DMS 273 treated with DMSO at 0.1 percent for 48 hours (cell line): ENCODE measurements at regions not wholly inside any gene's neighbourhood (a gene's known extent, or its start where the extent isn't known, plus 50 kb on each side); places are given as distances from the start of the nearest gene placed in this dataset.

Source experiments
- DNase-seq: peaks from one replicate; lab custom pipeline; 2025; lab: John Stamatoyannopoulos, UW

DNA sequence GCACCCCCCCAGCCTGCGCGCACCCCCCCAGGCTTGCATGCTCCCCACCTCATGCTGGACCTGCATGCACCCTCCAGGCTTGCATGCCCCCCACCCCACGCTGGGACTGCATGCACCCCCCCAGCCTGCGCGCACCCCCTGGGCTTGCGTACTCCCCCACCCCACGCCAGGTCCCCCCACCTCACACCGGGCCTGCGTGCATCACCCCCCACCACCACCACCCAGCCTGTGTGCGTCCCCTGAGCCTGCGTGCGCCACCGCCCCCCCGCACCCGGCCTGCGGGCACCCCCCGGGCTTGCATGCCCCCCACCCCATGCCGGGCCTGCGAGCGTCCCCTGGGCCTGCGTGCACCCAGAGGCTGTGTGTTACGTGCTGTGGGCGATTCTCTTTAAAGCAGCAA, 61.0 kb upstream of the SLCO4A1 start:
- DNase-seq: no peak

DNA sequence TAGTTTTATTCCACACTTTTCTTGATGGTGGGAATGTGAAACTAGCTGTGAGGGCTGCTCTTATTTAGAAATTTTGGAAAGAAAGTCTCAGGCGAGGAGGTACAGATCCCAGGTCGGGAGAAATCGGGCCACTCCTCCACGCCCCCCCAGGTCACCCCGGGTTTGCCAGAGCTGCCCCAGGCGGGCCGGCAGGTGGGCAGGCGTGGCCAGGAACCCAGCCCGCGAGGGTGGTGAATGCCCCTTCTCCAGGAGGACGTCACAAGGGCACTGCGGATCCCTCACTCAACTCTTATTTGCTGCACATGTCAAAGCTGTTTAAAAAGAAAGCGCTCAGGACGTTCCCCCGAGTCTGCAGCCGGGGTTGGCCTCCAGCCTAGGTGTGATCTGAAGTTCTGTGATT, 60.5 kb upstream of the SLCO4A1 start:
- DNase-seq: no peak

DNA sequence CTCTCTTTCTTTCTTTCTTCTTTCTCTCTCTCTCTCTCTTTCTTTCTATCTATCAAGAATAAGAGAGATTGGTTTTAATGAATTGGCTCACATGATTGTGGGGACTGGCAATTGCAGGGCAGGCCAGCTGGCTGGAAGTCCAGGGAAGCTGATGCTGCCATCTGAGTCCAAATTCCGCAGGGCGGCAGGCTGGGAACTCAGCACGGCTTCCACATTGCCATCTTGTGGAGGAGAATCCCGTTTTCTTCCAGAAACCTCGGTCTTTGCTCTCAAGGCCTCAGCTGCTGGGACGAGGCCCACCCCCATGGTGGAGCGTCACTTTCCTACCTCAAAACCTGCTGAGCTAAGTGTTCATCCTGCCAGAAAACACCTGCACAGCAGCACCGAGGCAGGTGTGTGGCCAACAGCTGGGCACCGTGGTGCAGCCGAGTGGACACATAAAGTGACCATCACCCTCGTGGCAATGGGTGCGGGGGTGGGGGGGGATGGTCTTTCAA, 58.8 kb upstream of the SLCO4A1 start:
- peak; percentile 19 for DNase-seq

- no peak for DNase-seq
Measured at GRCh38 chr20:62584671-62585460, 57.4 kb upstream of the SLCO4A1 start.

DNA sequence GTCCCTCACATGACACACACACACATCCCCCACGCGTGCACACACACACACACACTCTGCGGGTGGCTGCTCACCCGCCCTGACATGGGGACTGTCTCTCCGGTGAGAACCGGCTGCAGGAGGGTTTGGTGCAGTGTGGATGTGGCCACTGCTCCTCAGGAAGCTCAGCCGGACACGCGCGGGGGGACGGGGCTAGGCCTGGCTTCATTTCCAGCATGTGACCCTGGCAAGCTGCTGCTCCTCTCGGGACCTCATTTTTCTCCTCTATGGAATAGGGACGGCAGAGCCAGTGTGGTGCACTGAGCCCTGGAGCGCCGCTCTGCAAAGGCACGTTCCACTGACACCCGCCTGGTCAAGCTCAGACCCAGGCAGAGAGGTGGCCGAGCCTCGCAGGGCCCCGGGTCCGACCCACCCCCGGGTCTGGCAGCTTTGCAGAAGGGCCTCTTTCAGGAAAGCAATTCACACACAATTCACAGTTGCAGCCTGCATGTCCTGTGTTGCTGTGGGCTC, 56.8 kb upstream of the SLCO4A1 start:
- no peak for DNase-seq

DNA sequence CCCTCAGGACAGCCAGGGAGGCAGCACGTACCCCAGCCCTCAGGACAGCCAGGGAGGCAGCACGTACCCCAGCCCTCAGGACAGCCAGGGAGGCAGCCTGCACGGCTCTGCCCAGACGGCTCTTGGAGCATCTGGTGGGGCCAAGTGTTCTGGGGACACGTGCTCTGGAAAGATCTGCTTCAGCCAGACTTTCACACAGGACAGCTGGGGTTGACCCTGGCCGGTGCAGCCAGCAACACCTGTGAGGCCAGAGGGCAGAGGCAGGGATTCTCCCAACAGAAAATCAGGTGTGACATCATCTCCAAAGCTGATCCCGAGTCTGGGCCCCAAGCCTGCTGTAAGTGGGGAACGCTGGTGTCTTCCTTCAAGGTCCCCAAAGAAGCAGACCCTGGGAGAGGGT, 55.5 kb upstream of the SLCO4A1 start:
- DNase-seq: no peak

DNA sequence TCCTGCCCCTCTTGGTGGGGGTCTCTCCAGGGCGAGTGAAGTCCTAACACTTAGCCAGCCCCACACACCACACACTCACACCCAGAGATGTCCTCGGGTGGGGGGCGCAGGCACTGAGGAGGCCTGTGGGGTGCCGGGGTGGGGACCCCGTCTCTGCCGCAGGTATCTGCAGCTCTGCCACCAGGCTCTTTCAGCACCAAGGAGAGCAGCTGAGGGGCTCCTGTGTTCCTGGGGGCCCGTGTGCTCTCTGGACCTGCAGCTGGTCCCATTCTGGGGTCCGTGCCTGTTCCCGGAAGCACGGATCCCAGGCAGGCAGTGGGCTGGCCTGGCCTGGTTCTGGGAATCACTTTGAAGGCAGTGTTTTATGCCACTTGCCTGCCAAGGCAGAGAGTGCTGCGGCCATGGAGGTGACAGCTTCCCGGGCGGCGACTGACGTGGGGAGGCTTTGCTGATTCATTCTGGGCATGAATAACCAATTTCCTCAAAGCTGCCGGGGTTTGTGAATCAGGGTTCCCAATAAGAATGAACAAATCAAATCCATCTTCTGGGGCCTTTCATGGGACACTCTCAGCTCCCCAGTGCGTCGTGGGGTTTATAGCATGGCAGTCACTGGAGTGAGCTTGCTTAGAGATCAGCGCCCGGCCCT, 54.4 kb upstream of the SLCO4A1 start:
- no peak for DNase-seq

DNA sequence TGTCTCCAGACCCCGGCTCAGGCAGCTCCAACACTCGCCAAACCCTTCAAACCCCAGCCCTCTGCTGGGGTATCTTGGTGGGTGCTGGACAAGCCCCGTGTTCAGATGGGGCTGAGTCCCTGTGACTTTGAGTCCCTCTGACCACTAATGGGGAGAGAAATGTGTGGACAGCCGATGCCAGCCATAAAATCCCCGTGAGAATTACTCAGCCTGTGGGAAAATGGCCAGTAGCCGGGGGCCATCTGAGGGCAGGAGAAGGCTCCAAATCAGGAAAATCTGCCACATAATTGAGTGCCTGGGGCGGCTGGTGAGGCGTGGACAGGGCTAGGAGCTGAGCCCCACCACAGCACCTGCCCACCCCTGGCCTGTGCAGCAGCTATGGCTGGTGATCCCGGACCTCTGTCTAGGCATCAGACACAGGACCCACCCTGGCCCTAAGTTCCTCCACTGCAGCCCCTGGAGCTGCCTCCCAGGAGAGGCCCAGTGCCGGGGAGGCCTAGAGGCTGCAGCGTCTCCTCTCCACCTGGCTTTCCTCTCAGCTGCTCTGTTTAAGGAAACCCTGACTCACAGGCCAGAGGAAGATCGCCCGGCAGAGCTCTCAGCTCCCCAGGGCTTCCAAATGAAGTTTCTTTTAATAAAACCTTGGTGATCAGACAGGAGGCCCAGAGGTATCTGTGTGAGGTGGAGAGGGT, 53.7 kb upstream of the SLCO4A1 start:
- DNase-seq: no peak

GRCh38 chr20:62589150-62589498, 53.2 kb upstream of the SLCO4A1 start:
- no peak for DNase-seq

- no peak for DNase-seq
Measured at GRCh38 chr20:62589720-62590119, 52.6 kb upstream of the SLCO4A1 start.

DNA sequence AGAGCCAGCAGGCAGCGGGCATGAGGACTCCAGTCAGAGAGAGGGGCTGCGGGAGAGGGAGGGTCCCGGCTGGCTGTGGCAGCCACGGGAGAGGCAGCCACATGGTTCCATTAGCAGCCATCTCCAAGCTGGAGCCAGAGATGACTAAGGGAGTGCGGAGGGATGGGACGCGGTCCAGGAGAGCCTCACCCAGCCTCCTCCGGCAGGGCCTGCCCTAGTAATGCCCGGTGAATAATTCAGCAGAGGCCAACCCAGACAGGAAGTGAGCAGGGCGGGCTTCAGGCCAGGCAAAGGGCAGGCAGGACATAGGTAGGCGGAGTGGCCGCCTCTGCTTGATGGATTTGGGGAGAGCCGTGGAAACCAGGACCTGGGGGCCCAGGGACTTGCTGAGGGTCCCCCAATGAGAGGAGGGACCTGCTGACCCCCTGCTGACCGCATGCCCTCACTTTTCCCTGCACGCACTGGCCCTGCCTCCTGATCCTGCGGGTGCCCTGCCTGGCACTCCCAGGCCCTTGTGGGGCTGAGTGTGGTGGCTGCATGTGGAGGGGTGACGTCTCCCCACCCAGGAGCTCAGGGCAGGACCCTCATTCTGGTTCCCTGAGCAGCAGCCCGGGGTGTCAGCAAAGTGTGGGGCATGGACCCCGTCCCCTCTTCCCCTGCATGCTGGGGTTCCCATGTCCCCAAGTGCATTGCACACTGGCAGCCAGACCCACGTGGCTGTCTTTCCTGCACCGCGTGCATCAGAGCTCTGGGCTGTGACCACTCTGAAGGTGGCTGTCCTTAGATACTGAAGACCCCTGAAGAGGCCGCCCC, 51.8 kb upstream of the SLCO4A1 start:
- DNase-seq: no peak

GRCh38 chr20:62591122-62591468, 51.2 kb upstream of the SLCO4A1 start:
- DNase-seq: no peak

GRCh38 chr20:62591591-62591990, 50.7 kb upstream of the SLCO4A1 start:
- DNase-seq: no peak
